ENCODE measurements at regions not wholly inside any gene's neighbourhood (a gene's known extent, or its start where the extent isn't known, plus 50 kb on each side); places are given as distances from the start of the nearest gene placed in this dataset.

GRCh38 chrX:16312761-16313623, 145.7 kb downstream of the MAGEB17 start:
- H3K27ac ChIP-seq = no peak overlapping the region
- DNase-seq (ENCODE audit: low spot score) = no peak
- WGBS (ENCODE audit: low lambda C conversion rate, missing lambda C conversion rate) = 77% methylated on average over 13 of the region's 13 CpGs
- no peaks in the 10 kb centered on the region for H3K27me3 ChIP-seq
- no peaks in the 10 kb centered on the region for H3K9me3 ChIP-seq (ENCODE audit: low read depth)
- H2AFZ ChIP-seq = no peak overlapping the region
- H3K4me1 ChIP-seq (ENCODE audit: insufficient read depth) = peaks cover 6% of the 10 kb centered on the region
- no peaks in the 10 kb centered on the region for H3K9me2 ChIP-seq (replicated peaks; ENCODE audit: insufficient read depth)
- TF ChIP-seq EZH2 (IDR thresholded peaks at IDR 0.05; ENCODE audit: borderline replicate concordance) (no peak), EZH2phosphoT487 (IDR thresholded peaks at IDR 0.05; ENCODE audit: low read depth, severe bottlenecking, unreplicated experiment) (no peak)
- TF ChIP-seq, protein P1, sequence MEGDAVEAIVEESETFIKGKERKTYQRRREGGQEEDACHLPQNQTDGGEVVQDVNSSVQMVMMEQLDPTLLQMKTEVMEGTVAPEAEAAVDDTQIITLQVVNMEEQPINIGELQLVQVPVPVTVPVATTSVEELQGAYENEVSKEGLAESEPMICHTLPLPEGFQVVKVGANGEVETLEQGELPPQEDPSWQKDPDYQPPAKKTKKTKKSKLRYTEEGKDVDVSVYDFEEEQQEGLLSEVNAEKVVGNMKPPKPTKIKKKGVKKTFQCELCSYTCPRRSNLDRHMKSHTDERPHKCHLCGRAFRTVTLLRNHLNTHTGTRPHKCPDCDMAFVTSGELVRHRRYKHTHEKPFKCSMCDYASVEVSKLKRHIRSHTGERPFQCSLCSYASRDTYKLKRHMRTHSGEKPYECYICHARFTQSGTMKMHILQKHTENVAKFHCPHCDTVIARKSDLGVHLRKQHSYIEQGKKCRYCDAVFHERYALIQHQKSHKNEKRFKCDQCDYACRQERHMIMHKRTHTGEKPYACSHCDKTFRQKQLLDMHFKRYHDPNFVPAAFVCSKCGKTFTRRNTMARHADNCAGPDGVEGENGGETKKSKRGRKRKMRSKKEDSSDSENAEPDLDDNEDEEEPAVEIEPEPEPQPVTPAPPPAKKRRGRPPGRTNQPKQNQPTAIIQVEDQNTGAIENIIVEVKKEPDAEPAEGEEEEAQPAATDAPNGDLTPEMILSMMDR (IDR thresholded peaks at IDR 0.05; ENCODE audit: poor library complexity) = no peak
- H3K79me2 ChIP-seq = no peaks in the 10 kb centered on the region
- no peaks in the 10 kb centered on the region for H3K36me3 ChIP-seq (replicated peaks; ENCODE audit: insufficient read depth, low read depth)
- no peak overlapping the region for H3K4me3 ChIP-seq
- no peak overlapping the region for H3K4me2 ChIP-seq
- no peaks in the 10 kb centered on the region for H4K20me1 ChIP-seq (ENCODE audit: insufficient read depth, poor library complexity, severe bottlenecking)

GRCh38 chrX:16316331-16316730, 149.1 kb downstream of the MAGEB17 start:
- Histone ChIP-seq H3K4me1 (ENCODE audit: insufficient read depth) (no peaks in the 10 kb centered on the region), H3K9me3 (ENCODE audit: low read depth) (no peaks in the 10 kb centered on the region), H2AFZ (no peak overlapping the region), H3K9me2 (replicated peaks; ENCODE audit: insufficient read depth) (no peaks in the 10 kb centered on the region), H3K79me2 (no peaks in the 10 kb centered on the region), H4K20me1 (ENCODE audit: insufficient read depth, poor library complexity, severe bottlenecking) (no peaks in the 10 kb centered on the region), H3K36me3 (replicated peaks; ENCODE audit: insufficient read depth, low read depth) (no peaks in the 10 kb centered on the region), H3K27ac (no peak overlapping the region), H3K4me3 (no peak overlapping the region), H3K27me3 (no peaks in the 10 kb centered on the region), H3K4me2 (no peak overlapping the region)
- DNase-seq (ENCODE audit: low spot score) = no peak
- 71% methylated on average over 4 of the region's 4 CpGs for whole genome bisulfite sequencing (ENCODE audit: low lambda C conversion rate, missing lambda C conversion rate)
- TF ChIP-seq, protein P1 (IDR thresholded peaks at IDR 0.05; ENCODE audit: poor library complexity) = no peak
- TF ChIP-seq EZH2 (IDR thresholded peaks at IDR 0.05; ENCODE audit: borderline replicate concordance) (no peak), EZH2phosphoT487 (IDR thresholded peaks at IDR 0.05; ENCODE audit: low read depth, severe bottlenecking, unreplicated experiment) (no peak)

DNA sequence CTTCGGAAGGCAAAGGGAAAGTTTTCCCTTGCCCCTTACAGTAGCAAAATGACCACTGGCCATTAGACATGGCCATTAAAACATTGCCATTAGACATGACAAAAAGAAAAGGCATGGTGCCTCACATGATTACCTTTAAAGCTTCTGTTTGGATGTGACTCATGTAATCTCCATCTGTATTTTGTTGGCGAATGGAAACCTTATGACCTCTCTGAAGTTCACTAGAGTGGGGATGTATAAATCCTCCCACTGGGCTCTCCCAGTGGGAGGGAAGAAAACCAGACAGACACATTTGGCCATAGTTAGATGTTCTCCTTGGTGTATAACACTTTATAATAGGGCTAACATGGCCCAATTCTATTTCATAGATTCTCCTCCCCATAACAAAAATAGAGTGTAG, 152.6 kb downstream of the MAGEB17 start:
- Histone ChIP-seq H3K9me2 (replicated peaks; ENCODE audit: insufficient read depth) (no peaks in the 10 kb centered on the region), H2AFZ (no peak overlapping the region), H3K36me3 (replicated peaks; ENCODE audit: insufficient read depth, low read depth) (no peaks in the 10 kb centered on the region), H3K4me3 (no peak overlapping the region), H3K79me2 (no peaks in the 10 kb centered on the region), H3K4me1 (ENCODE audit: insufficient read depth) (no peaks in the 10 kb centered on the region), H3K9me3 (ENCODE audit: low read depth) (no peaks in the 10 kb centered on the region), H3K27ac (no peak overlapping the region), H3K4me2 (no peak overlapping the region), H3K27me3 (no peaks in the 10 kb centered on the region), H4K20me1 (ENCODE audit: insufficient read depth, poor library complexity, severe bottlenecking) (no peaks in the 10 kb centered on the region)
- no peak for DNase-seq (ENCODE audit: low spot score)
- TF ChIP-seq, protein P1 (IDR thresholded peaks at IDR 0.05; ENCODE audit: poor library complexity) = no peak
- TF ChIP-seq EZH2 (IDR thresholded peaks at IDR 0.05; ENCODE audit: borderline replicate concordance) = no peak
- no peak for TF ChIP-seq EZH2phosphoT487 (IDR thresholded peaks at IDR 0.05; ENCODE audit: low read depth, severe bottlenecking, unreplicated experiment)
- WGBS (ENCODE audit: low lambda C conversion rate, missing lambda C conversion rate) = 83% methylated on average over 2 of the region's 2 CpGs
